HG02970 (cell line): ENCODE measurements at regions not wholly inside any gene's neighbourhood (a gene's known extent, or its start where the extent isn't known, plus 50 kb on each side); places are given as distances from the start of the nearest gene placed in this dataset.
"Not testable (repeated sequence)": the region's sequence is repeated elsewhere in the genome, so short reads cannot be mapped to it uniquely, and the experiment has no call there.

Experiments used
- ATAC-seq: cut with Tn5 transposase; IDR thresholded peaks from one replicate; pipeline ENCODE4 v1.9.1; 2021; ENCODE audit warnings: mild to moderate bottlenecking, moderate library complexity, moderate number of reproducible peaks; ENCODE audit not compliant: unreplicated experiment, low FRiP score

DNA sequence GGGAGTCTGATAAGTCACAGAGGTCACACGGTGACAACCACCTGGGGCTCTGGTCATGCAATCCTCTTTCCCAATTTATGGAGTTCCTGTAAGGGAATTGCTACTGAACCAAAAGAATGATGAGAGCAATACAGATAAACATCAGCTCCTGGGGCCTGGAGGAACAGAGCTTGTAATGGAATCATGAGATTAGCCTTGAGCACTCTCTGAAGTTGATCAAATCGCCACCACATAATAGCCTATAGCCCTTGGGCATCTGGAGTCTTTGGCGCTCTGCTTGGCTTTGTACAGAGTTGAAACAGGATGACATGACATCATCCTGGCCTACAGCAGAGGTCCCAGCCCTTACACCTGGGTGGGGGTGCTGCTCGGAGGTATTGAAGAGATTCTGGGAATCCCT, 154.3 kb upstream of the DTNBP1 start:
- ATAC-seq = no peak

DNA sequence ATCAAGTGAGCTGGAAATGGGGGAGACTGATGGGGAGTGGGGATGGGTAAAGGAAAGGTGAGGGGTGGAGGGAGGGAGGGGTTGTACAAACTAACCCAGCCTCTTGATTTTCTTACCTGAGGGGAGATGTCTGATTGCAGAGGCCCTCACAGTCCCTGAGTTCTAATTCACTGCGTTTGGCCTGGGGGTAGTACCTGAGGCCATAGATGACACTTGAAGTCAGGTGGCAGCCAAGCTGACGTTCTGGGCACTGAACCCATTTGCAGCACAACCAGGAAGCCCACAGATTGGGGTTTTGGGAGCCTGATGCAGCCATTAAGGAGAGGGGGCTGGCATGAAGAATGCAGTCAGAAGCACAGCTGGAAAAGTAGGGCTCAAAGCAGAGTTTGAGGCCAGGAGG, 153.8 kb upstream of the DTNBP1 start:
- ATAC-seq = no peak

DNA sequence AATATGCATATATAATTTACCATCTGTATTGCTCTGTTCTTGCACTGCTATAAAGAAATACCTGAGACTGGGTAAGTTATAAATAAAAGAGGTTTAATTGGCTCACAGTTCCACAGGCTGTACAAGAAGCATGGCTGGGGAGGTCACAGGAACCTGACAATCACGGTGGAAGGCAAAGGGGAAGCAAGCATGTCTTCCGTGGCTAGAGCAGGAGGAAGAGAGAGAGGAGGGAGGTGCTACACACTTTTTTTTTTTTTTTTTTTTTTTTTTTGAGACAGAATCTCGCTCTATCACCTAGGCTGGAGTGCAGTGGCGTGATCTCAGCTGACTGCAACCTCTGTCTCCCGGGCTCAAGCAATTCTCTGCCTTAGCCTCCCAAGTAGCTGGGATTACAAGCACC, 150.9 kb upstream of the DTNBP1 start:
- ATAC-seq = not testable (repeated sequence)

DNA sequence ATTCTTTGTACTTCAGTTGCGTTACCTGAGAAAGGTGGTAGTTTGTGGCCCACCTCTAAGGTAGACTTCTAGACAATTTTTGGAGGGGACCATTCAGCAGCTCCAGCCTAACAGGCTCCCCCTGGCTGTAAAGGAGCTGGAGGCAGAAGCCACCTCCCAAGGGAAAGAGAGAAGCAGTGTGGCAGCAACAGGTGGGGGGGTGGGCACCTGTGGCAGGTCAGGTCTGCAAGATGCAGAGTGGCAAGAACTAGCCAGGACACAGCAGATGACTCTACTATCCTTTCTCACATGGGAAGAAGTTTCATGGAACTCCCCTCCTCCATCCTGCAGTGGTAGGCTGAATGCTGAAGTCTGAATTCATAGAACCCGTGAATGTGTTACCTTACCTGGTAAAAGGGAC, 148.3 kb upstream of the DTNBP1 start:
- no peak for ATAC-seq

DNA sequence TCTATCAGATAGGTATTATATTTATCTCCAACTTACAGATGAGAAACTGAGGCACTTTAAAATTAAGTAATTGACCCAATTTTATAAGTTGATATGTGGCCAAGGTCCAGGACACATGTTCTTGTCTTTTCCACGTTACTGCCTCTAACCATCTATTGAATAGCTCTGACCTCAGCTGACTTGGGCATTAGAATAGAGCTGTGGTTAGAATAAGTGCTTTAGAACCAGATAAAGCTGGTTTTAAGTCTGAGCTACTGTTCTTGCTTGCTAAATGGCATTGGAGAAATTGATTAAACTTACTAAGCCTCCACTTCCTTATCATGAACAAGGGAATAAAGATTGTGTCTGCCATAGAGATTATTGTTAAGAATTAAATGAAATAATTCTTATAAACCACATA, 147.8 kb upstream of the DTNBP1 start:
- ATAC-seq = no peak

DNA sequence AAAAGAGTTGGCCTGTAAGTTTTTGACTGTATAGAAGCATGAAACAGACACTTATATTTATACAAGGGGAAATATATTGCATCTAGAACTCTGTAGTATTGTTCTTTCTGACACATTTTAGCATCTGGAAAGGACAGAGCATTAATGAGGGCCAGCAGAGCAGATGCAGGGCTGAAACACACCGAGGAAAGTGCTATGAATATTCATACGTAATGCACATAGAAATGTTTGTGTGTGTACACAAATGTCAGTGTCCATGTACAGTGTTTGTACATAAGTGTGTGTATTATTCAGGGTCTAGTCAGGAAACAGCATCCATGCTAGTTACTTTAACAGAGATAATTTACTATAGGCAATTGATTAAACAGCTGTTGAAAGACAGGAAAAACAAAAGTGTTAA, 146.5 kb upstream of the DTNBP1 start:
- ATAC-seq = no peak

DNA sequence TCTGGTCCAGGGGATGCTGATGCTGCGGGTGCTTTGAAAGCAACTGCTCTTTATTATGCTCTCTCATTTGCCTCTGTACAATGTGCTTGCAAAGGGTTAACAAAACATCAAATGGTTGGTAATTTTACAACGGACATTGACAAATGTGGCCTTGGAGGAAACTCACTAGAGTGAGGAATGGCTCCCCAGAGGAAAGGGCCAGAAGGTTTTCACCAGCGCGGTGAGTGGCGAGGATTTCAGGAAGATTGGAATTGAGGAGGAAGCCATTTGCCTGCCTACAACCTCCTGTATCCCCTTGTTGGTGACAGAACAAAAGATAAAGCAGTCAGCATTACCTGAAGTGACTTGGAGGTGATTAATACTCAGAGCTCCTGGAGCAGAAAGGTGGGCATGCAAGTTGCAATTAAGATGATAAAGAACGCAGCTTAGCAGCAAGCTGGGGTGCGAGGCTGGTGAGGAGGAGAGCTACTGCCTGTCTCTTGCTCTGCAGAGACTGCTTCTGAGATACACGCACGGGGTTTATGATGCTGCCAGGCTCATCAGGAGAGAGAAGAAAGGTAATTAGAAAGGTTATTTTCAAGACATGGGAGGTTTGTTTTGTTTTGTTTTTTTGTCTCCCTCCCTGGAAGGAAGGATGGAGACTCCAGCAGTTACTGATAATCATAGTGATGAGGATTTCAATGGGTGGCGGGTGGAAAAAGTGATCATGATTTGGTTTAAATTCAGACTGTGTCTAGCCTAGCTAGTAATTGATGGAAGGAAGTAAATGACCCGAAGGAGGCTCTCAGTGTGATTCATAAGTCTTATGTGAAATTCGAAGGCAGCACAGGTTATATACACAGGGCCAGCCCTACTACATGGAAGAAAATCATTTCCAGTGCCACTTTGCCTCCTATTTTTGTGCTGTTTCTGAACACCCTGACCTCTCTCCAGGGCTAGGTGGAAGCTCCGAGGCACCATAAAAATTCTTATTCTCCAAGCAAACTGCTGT, 141.6 kb upstream of the DTNBP1 start:
- ATAC-seq = no peak

DNA sequence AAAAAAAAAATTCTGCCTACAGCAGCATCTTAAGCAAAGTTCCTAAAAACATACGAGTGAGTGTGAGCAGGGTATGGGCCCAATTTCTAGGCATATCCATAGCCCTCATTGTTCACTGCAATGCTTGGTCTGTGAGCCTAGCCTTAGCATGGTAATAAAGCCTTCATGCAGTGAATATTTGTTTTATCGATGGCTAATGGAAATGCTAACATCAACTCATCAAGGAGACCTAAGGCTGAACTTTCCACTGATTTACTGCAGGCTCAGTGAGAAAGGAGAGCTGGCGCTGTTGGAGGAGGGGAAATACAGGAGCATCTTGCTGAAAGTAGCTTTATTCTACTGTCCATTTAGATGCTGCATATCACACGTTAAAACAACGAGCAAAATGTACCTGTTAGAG, 139.6 kb upstream of the DTNBP1 start:
- ATAC-seq = no peak

DNA sequence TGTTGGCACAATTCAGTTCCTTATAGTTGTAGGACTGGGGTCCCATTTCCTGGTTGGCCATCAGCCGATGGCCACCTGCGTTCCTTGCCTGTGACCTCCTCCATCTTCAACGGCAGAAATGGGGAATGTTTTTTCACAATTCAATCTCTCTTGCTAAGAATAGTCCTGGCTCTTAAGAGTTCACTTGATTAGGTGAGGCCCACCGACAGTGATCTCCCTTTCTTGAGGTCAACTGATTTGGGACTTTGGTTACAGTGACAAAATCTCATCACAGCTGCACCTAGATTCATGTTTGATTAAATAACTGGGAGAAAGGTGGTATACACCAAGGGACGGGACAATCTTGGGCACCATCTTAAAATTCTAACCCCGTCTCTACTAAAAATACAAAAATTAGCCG, 139.1 kb upstream of the DTNBP1 start:
- no peak for ATAC-seq

DNA sequence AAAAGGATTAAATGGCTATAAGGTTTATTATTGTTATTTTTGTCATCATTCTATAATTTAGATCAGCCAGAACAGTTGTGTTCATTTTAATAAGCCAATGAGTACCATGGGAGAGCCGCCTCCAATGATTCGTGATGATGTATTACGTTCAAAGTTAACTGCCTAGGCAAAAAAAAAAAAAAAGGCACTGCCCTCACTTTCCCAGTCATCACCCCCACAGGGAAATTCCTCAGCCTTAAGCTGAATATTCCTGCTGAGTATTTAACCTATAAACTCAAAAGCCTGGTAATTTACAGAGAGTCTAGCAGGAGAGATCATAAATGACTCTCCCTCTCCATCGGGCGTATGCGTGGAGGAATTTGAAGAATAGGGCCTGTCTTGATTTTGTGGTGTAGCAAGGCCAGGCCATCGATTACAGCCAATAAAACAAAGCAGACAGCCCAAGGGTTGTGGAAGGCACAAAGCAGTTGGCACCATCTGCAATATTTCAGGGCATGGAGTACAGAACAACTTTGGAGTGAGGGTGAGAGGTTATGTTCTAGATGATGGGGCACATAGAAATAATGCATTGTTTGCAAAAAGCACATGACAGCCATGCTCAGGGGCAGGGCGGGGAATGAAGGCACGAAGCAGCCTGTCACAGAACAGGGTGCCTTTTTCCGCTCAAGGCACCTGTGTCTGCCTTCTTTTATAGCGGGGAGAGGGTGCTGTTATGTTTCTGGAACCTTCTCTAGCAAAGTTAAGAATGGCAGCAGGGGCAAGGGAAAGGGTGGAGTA, 138.2 kb upstream of the DTNBP1 start:
- no peak for ATAC-seq

DNA sequence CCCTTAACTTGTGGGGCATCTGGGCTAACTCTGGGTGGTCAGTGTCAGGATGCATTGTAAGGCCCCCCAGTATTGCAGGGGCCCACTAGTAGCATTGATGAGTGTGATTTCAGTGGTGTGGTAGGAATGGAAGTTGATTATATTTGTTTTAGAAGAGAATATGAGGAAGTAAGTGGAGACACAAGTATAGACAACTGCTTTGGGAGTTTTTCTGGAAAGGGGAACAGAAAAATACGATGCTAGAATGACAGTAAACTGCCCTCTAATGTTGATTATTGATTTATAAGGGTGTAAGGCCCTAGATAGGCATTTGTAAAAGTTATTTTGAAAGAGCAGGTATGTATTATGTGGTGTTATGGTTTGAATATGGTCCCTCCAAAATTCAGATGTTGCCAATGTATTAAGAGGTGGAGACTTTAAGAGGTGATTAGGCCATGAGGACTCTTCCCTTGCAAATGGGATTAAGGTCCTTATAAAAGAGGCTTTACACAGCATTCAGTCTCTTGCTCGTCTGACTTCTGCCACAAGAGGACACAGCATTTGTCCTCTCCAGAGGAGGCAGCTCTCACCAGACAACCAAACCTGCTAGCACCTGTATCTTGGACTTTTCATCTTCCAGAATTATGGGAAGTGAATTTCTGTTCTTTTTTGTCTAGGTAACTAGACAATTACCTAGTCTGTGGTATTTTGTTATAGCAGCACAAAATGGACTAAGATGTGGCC, 135.9 kb upstream of the DTNBP1 start:
- no peak for ATAC-seq

DNA sequence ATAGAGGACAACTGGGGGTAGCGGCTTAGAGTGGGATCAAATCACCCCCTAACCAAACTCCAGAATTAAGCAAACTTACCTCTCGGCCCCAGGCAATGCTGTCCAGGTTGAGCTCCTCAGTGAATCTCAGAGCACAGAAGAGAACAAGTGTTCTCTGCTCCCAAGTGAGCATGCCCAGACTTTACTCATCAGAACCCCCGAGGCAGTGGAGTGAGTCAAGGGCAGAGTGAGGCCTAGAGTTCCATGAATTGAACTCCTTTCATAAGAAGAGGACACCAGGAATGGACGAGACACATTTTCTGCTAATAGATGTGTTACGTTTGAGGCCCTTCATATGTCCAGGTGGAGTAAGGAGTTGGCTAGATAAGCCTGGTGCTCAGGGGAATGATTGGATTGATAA, 134.0 kb upstream of the DTNBP1 start:
- no peak for ATAC-seq

DNA sequence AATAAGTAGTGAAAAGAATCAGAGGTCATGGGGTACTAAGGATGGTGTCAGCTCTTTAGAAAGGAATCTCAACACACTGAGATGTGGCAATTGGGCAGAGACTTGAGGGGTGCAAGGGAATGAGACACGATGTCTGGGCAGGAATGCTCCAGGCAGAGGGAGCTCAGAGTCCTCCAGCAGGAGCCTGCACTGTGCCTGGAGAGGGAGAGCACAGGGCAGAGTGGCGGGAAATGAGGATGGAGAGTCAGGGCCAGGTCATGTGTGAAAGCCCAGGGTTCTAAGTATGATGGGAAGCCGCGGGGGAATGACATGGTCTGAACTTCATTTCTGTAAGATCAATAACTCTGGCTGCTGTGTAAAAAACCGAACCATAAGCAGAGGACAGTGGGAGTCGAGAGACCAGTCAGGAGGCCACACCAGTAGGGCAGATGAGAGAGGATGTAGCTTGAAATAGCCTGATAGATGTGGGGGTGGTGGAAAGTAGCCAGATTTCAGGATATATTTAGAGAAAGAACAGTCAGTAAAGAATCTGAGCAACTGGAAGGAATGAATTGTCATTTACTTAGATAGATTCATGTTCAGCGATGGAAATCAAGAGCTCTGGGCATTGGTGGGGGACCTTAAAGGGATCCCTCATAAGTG, 133.4 kb upstream of the DTNBP1 start:
- ATAC-seq = no peak

DNA sequence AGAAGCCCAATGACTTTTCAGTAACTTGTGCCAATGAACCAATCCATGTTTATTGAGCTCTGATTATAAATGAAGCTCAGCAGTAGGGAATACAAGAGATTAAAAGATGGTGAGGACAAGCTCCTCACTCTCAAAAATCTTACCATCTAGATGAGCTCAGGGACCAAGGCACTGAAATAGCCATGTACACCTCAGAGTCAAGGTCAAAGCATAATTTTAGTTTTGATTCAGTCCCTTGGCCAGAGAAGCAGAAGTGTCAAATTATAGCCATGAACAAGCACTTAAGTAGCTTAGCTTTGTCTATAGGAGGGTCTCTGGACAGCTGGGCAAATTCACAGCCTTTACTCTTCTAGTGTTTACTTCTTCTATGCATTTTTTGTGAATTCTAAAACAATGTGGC, 131.0 kb upstream of the DTNBP1 start:
- no peak for ATAC-seq

DNA sequence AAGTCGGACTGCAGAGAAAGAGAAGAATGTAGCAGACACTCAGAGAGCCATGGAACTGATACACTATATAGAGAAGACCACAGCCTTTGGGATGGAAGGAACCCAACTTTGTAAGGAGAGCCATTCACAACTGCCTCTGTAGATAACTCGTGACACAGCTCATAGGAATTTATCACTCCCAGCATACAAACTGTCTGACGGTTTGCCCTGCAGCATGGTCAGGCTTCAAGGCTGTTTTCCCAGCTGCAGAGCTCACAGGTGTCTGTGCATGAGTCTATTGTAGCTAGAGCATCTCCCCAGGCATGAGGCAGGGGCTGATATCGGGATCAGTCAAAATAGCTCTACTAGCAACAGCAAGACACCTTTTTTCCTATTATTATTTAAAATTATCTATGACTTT, 130.5 kb upstream of the DTNBP1 start:
- no peak for ATAC-seq

DNA sequence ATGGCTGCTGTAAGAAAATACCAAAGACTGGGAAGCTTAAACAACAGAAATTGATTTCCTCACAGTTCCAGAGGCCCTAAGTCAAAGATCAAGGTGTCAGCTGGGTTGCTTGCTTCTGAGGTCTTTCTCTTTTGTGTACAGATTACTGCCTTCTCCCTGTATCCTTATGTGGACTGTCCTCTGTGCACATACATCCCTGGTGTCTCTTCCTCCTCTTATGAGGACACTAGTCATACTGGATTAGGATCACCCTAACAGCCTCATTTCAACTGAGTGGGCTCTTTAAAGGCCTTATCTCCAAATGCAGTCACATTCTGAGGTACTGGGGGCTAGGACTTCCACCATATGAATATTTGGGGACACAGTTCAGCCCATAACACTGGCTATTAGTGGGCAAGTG, 130.0 kb upstream of the DTNBP1 start:
- ATAC-seq = no peak

DNA sequence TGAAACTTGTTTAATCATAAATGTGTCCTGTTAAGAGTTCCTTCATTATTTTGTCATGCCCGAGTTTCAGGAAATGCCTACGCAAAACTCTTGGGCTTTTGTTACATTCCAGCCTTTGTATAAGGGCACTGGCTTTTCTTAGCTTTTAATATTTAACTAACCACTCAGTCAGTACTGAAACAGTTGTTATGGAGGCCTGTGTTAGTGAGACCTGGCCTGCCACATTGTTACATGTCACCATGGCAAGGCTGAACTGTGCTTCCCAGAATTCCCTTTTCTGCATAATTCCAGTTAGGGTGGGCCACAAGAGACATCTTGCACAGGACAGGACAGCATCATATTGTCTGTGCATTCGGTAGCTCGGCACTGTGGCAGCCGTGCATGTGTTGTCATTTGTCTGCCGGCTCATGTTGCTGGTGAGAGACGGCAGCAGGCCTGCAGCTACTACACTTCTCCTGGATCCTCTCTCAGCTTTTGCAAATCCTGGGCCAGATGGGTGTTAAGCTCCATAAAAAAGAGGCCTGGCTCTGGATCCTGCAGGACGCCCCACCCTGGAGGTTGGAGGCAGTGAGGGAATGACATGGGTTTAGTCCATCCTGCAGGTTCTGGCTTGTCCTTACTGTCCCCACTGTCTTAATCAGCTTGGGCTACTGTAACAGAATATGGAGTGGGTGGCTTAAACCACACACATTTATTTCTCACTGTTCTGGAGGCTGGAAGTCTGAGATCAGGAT, 128.8 kb upstream of the DTNBP1 start:
- no peak for ATAC-seq

DNA sequence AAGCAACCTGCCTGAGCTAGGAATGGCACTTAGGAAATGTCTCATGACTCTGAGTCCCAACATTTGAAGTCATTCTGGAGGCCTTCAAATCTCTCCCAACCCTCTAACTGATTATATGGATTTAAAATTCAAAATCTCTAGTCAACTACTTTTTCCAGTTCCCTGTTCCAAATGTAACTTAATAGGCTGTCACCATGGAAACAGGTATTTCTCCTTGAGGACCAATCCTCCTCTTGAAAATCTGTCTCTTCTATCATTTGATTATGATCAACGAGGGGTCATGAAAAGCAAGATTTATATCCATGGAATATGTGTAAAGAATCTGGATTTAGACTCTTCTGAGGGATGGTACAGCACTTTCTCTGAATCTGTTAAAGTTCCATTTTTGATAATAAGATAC, 127.3 kb upstream of the DTNBP1 start:
- ATAC-seq = no peak

DNA sequence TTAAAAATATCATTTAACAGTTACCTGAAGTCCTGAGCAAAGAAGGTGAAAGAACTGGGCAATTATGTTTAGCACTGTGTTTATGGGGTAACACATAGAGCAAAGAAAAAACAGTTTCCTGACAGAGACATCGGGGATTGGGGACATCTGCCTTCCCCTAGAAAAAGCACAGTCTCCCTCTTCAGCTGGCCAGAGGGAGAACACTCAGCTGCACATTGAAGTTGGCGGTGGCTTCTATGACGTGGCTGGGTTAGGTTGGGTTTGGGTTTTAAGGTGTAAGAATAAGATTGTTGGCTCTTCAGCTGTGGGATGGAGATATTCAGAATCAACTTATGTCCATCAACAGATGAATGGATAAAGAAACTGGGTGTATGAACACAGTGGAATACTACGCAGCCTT, 124.0 kb upstream of the DTNBP1 start:
- ATAC-seq = no peak

DNA sequence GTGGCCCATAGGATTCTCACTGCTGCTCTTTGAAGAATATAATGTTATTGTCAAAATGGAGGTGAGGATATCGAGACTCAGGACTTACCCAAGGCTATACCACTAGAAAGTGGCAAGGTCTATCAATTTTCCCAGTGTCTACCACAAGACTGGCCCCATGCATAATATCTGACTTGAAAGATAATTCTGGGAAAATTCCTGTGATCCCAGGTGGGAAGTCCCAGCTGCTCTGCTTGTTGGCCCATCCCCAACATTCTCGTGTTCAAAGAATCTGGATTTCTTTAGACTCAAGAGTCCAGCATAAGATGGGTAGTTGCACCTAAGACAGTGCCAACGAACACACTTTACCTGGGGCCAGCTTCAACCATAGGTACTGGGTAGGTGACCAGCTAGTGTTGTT, 120.7 kb upstream of the DTNBP1 start:
- ATAC-seq = no peak
